Endothelial cell of umbilical vein (primary cell): ENCODE measurements at regions not wholly inside any gene's neighbourhood (a gene's known extent, or its start where the extent isn't known, plus 50 kb on each side); places are given as distances from the start of the nearest gene placed in this dataset.

Experiments used
- BruUV-seq: library from RNA; stranded (reverse); fragments of 400-500 nt; replicated peaks from 2 replicates; lab custom pipeline; 2021; lab: Mats Ljungman, UMichigan
- CTCF ChIA-PET: fragments of 300-600, 350-600 bp; sonication (Branson Sonifier 250); formaldehyde crosslinking; loops from one replicate; lab custom pipeline; 2021; ENCODE audit warnings: antibody characterized with exemption, inconsistent platforms; lab: Charles Lee
- POLR2A ChIA-PET: fragments of 300-600, 350-600 bp; sonication (Branson Sonifier 250); formaldehyde crosslinking; loops from one replicate; lab custom pipeline; 2021; ENCODE audit warnings: antibody characterized with exemption, inconsistent platforms; lab: Charles Lee
- DNase-seq: peaks from one replicate; pipeline ENCODE4 v3.0.0-alpha.2; 2011; ENCODE audit warnings: low read depth, low spot score
- FAIRE-seq: peaks from 2 replicates; lab custom pipeline; 2011; peaks lifted over from hg19 to GRCh38; lab: Jason Lieb, UNC
- H2AFZ ChIP-seq: 2 replicates; pipeline ENCODE4 v1.6.0; 2012; ENCODE audit warnings: low read depth, low read length, control low read depth, inconsistent platforms
- H3K27ac ChIP-seq: 2 replicates; pipeline ENCODE4 v1.5.1; 2011; ENCODE audit warnings: low read depth, mild to moderate bottlenecking, control low read depth, low read length, moderate library complexity; ENCODE audit not compliant: insufficient read depth
- H3K27me3 ChIP-seq, 2 experiments: 2 replicates each; pipeline versions ENCODE4 v1.6.0 to v1.6.1; 2011; ENCODE audit warnings: low read length in 2 of 2, mixed read lengths in 1 of 2; ENCODE audit not compliant: control insufficient read depth in 2 of 2, insufficient read depth in 2 of 2
- H3K36me3 ChIP-seq, 2 experiments: 2 replicates in 1 of 2; 3 replicates in 1 of 2; pipeline ENCODE4 v1.5.1; 2011; ENCODE audit warnings: low read length in 2 of 2, mild to moderate bottlenecking in 1 of 2, moderate library complexity in 1 of 2; ENCODE audit not compliant: control insufficient read depth in 2 of 2, insufficient read depth in 2 of 2; ENCODE audit errors: extremely low read depth in 1 of 2
- H3K4me1 ChIP-seq: 3 replicates; pipeline ENCODE4 v1.5.1; 2011; ENCODE audit warnings: mild to moderate bottlenecking, low read length; ENCODE audit not compliant: control insufficient read depth, insufficient read depth; ENCODE audit errors: extremely low read depth
- H3K4me2 ChIP-seq: 2 replicates; pipeline ENCODE4 v1.6.1; 2011; ENCODE audit warnings: low read length, control low read depth, mixed read lengths; ENCODE audit not compliant: insufficient read depth
- H3K4me3 ChIP-seq, 3 experiments: fragments of 200-600 bp in 1 of 3; sonication (generic), shearing (Covaris generic) in 1 of 3; replicated peaks in 1 of 3; 2 replicates each; pipeline ENCODE4 v1.5.1; 2011 to 2016; ENCODE audit warnings: control low read depth in 3 of 3, low read length in 3 of 3, mild to moderate bottlenecking in 2 of 3, inconsistent platforms in 1 of 3, low read depth in 1 of 3, moderate library complexity in 1 of 3; ENCODE audit not compliant: insufficient read depth in 1 of 3
- H3K79me2 ChIP-seq: 2 replicates; pipeline ENCODE4 v1.6.0; 2012; ENCODE audit warnings: low read length, inconsistent platforms; ENCODE audit not compliant: control insufficient read depth, insufficient read depth
- H3K9ac ChIP-seq: replicated peaks from 2 replicates; pipeline ENCODE3; 2011; ENCODE audit warnings: low read length, control low read depth; ENCODE audit not compliant: insufficient read depth; ENCODE audit errors: extremely low read depth
- H3K9me1 ChIP-seq: replicated peaks from 3 replicates; pipeline ENCODE4 v1.6.0; 2011; ENCODE audit warnings: mild to moderate bottlenecking, low read length; ENCODE audit not compliant: control insufficient read depth, insufficient read depth; ENCODE audit errors: extremely low read depth
- H3K9me3 ChIP-seq: replicated peaks from 2 replicates; pipeline ENCODE4 v1.5.1; 2012; ENCODE audit warnings: low read length, inconsistent platforms; ENCODE audit not compliant: control insufficient read depth, insufficient read depth
- H4K20me1 ChIP-seq: replicated peaks from 2 replicates; pipeline ENCODE3; 2011; ENCODE audit warnings: mild to moderate bottlenecking, low read length; ENCODE audit not compliant: control insufficient read depth, insufficient read depth; ENCODE audit errors: extremely low read depth
- CTCF ChIP-seq, 2 donors: IDR thresholded peaks; 1 replicate in 1 of 2; 2 replicates in 1 of 2; pipeline ENCODE4 v1.5.1; 2011; ENCODE audit warnings: low read length in 2 of 2, mild to moderate bottlenecking in 2 of 2, moderate library complexity in 2 of 2, control low read depth in 1 of 2, inconsistent platforms in 1 of 2, low read depth in 1 of 2; ENCODE audit not compliant: insufficient read depth in 1 of 2; ENCODE audit errors: extremely low read depth in 1 of 2
- EZH2 ChIP-seq: IDR thresholded peaks from 2 replicates; pipeline ENCODE4 v1.6.1; 2012; ENCODE audit warnings: borderline replicate concordance, low read depth, mild to moderate bottlenecking, moderate library complexity, low read length, inconsistent platforms; ENCODE audit not compliant: severe bottlenecking
- FOS ChIP-seq: IDR thresholded peaks from 2 replicates; pipeline ENCODE4 v1.6.1; 2011; ENCODE audit warnings: mild to moderate bottlenecking, low read length, moderate library complexity, borderline replicate concordance; ENCODE audit not compliant: insufficient read depth
- GATA2 ChIP-seq: IDR thresholded peaks from 2 replicates; pipeline ENCODE4 v1.7.0; 2011; ENCODE audit warnings: low read depth, mild to moderate bottlenecking, moderate library complexity, mixed read lengths, low read length; ENCODE audit not compliant: insufficient read length, insufficient read depth
- JUN ChIP-seq: IDR thresholded peaks from 2 replicates; pipeline ENCODE4 v1.6.1; 2011; ENCODE audit warnings: borderline replicate concordance, low read depth; ENCODE audit not compliant: insufficient read length, insufficient read depth
- MAX ChIP-seq: IDR thresholded peaks from 2 replicates; pipeline ENCODE4 v1.6.1; 2011; ENCODE audit not compliant: insufficient read depth, insufficient read length
- MYC ChIP-seq: IDR thresholded peaks from one replicate; pipeline ENCODE4 v1.6.1; 2011; ENCODE audit warnings: mild to moderate bottlenecking, low read depth, low read length
- POLR2A ChIP-seq: IDR thresholded peaks from 2 replicates; pipeline ENCODE4 v1.6.1; 2012; ENCODE audit warnings: low read depth, mild to moderate bottlenecking, control low read depth, low read length
- POLR2AphosphoS5 ChIP-seq: IDR thresholded peaks from 2 replicates; pipeline ENCODE4 v1.6.1; 2012; ENCODE audit warnings: low read depth, mild to moderate bottlenecking, control low read depth, low read length, moderate library complexity; ENCODE audit not compliant: insufficient read depth
- dilution Hi-C: fragments of 300-500 bp; cut with MboI; formaldehyde crosslinking; loops from one replicate; pipeline ENCODE4 v1.15.0; 2019; ENCODE audit warnings: low sequenced_read_pairs; ENCODE audit not compliant: extremely low pct_ligation_motif_present
- intact Hi-C: fragments of 100-400 bp; cut with micrococcal nuclease; formaldehyde crosslinking; loops from one replicate; pipeline ENCODE4 v1.10.0; 2022

- peaks cover 2% of the 10 kb centered on the region for H3K9me3 ChIP-seq
- intact Hi-C loops: no loop called here
- H3K4me2 ChIP-seq: no peak overlapping the region
- no peaks in the 10 kb centered on the region for H3K9me1 ChIP-seq
- H3K4me3 ChIP-seq: no peak overlapping the region
- no peak overlapping the region for H2AFZ ChIP-seq
- no peaks in the 10 kb centered on the region for H3K79me2 ChIP-seq
- H3K4me1 ChIP-seq: no peaks in the 10 kb centered on the region
- no peak for TF ChIP-seq CTCF (IDR thresholded peaks at IDR 0.05; ENCODE audit: extremely low read depth in 1 of 2, insufficient read depth in 1 of 2, low read depth in 1 of 2, low read length in 2 of 2)
- no peak for TF ChIP-seq GATA2
- no peak for TF ChIP-seq MAX
- no peak for TF ChIP-seq JUN
- TF ChIP-seq FOS: no peak
- TF ChIP-seq EZH2: no peak
- no peak for TF ChIP-seq POLR2A
- TF ChIP-seq MYC: no peak
- TF ChIP-seq POLR2AphosphoS5: no peak
- H4K20me1 ChIP-seq: no peaks in the 10 kb centered on the region
- no TSS peak for BruUV-seq
- FAIRE-seq: no peak
- CTCF ChIA-PET: no interaction called here
- H3K9ac ChIP-seq: no peak overlapping the region
- POLR2A ChIA-PET: no interaction called here
- H3K27me3 ChIP-seq: no peaks in the 10 kb centered on the region
- H3K27ac ChIP-seq: no peak overlapping the region
- no peak for DNase-seq
- dilution Hi-C loops: no loop called here
- H3K36me3 ChIP-seq: no peaks in the 10 kb centered on the region
These were observed 641.4 kb downstream of the RPS29 start for GRCh38 chr14:48944809-48945208.
